Testis (tissue), 2 donors: ENCODE measurements at regions not wholly inside any gene's neighbourhood (a gene's known extent, or its start where the extent isn't known, plus 50 kb on each side); places are given as distances from the start of the nearest gene placed in this dataset.

ENCODE experiments used
- DNase-seq: peaks from one replicate; pipeline ENCODE4 v3.0.0-alpha.2; 2019
- H3K27ac ChIP-seq, 2 donors: fragments of 200-600 bp; sonication (generic); one replicate each; pipeline ENCODE4 v1.5.1; 2019
- H3K27me3 ChIP-seq: fragments of 200-600 bp; sonication (generic); one replicate; pipeline ENCODE4 v1.5.1; 2019
- H3K36me3 ChIP-seq: fragments of 200-600 bp; sonication (generic); one replicate; pipeline ENCODE4 v1.5.1; 2017; ENCODE audit warnings: low read depth; ENCODE audit errors: missing control alignments
- H3K4me1 ChIP-seq: fragments of 200-600 bp; sonication (generic); one replicate; pipeline ENCODE4 v1.5.1; 2019
- H3K4me3 ChIP-seq, 2 donors: fragments of 200-600 bp; sonication (generic); one replicate each; pipeline ENCODE4 v1.5.1; 2017 to 2019
- H3K9me3 ChIP-seq: fragments of 200-600 bp; sonication (generic); one replicate; pipeline ENCODE4 v1.5.1; 2017
- POLR2A ChIP-seq: fragments of 450-650 bp; IDR thresholded peaks from one replicate; pipeline ENCODE4 v1.6.1; 2017; ENCODE audit warnings: antibody characterized with exemption, mild to moderate bottlenecking, moderate library complexity
- WGBS, 2 donors: methylation state at CpG; one replicate each; pipeline ENCODE4 v1.1.5; 2018; 5-methylcytosine and 5-hydroxymethylcytosine counted together
- intact Hi-C: fragments of 100-400 bp; cut with DNase I; formaldehyde crosslinking; loops from one replicate; pipeline ENCODE4 v1.15.1; 2023; ENCODE audit warnings: low total_unique reads
- TF ChIP-seq, protein P1 (sequence below), 3 experiments: fragments of 450-650 bp in 2 of 3; fragments of 200-600 bp in 1 of 3; sonication (generic) in 1 of 3; IDR thresholded peaks; one replicate each; pipeline ENCODE4 v1.5.1; 2016 to 2019; ENCODE audit warnings: antibody characterized with exemption in 3 of 3, mild to moderate bottlenecking in 2 of 3, moderate library complexity in 1 of 3

DNA sequence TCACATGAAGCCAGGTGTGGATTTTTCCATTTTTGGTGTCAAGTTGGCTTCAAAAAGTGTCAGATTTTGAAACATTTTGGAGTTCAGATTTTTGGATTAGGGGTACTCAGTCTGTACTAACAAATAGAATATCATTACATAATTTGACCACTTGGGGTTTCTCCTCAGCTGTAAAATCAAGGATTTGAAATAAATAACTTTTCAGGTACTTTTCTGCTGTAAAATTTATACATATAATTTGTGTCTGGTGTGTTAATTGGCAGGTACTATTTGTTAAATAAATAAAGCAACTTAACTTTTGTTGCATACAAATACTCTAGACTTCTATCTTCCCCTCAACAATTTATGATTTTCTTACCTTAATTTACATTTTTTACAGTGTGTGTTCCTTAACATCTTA lies 234.1 kb upstream of the PRICKLE1 start:
- Histone ChIP-seq H3K27me3 (no peaks in the 10 kb centered on the region), H3K36me3 (no peaks in the 10 kb centered on the region), H3K4me3 (no peak overlapping the region), H3K9me3 (no peaks in the 10 kb centered on the region), H3K4me1 (no peaks in the 10 kb centered on the region), H3K27ac (no peak overlapping the region)
- intact Hi-C loops = no loop called here
- TF ChIP-seq POLR2A = no peak
- TF ChIP-seq, protein P1, sequence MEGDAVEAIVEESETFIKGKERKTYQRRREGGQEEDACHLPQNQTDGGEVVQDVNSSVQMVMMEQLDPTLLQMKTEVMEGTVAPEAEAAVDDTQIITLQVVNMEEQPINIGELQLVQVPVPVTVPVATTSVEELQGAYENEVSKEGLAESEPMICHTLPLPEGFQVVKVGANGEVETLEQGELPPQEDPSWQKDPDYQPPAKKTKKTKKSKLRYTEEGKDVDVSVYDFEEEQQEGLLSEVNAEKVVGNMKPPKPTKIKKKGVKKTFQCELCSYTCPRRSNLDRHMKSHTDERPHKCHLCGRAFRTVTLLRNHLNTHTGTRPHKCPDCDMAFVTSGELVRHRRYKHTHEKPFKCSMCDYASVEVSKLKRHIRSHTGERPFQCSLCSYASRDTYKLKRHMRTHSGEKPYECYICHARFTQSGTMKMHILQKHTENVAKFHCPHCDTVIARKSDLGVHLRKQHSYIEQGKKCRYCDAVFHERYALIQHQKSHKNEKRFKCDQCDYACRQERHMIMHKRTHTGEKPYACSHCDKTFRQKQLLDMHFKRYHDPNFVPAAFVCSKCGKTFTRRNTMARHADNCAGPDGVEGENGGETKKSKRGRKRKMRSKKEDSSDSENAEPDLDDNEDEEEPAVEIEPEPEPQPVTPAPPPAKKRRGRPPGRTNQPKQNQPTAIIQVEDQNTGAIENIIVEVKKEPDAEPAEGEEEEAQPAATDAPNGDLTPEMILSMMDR (IDR thresholded peaks at IDR 0.05) = no peak
- DNase-seq = no peak

GRCh38 chr12:42819846-42820245 lies 230.3 kb upstream of the PRICKLE1 start:
- intact Hi-C loops = no loop called here

GRCh38 chr12:42815068-42815467 lies 225.5 kb upstream of the PRICKLE1 start:
- Histone ChIP-seq H3K9me3 (no peaks in the 10 kb centered on the region), H3K4me3 (no peak overlapping the region), H3K36me3 (no peaks in the 10 kb centered on the region), H3K27ac (peak overlapping the region; percentile 11 to 33), H3K4me1 (peaks cover 5% of the 10 kb centered on the region), H3K27me3 (no peaks in the 10 kb centered on the region)
- 47 to 57% methylated on average over 2 of the region's 2 CpGs for WGBS, 2 donors
- DNase-seq = peak; percentile 27
- intact Hi-C loops = no loop called here
- TF ChIP-seq, protein P1 (IDR thresholded peaks at IDR 0.05) = no peak
- TF ChIP-seq POLR2A = no peak

More at GRCh38 chr12:42819846-42820245, 230.3 kb upstream of the PRICKLE1 start:
- Histone ChIP-seq H3K4me3 (no peak overlapping the region), H3K27ac (no peak overlapping the region), H3K4me1 (peaks cover 3% of the 10 kb centered on the region), H3K9me3 (no peaks in the 10 kb centered on the region), H3K27me3 (no peaks in the 10 kb centered on the region), H3K36me3 (no peaks in the 10 kb centered on the region)
- DNase-seq = no peak
- 74 to 78% methylated on average over 6 of the region's 6 CpGs for WGBS, 2 donors
- no peak for TF ChIP-seq POLR2A
- TF ChIP-seq, protein P1 (IDR thresholded peaks at IDR 0.05) = no peak

DNA sequence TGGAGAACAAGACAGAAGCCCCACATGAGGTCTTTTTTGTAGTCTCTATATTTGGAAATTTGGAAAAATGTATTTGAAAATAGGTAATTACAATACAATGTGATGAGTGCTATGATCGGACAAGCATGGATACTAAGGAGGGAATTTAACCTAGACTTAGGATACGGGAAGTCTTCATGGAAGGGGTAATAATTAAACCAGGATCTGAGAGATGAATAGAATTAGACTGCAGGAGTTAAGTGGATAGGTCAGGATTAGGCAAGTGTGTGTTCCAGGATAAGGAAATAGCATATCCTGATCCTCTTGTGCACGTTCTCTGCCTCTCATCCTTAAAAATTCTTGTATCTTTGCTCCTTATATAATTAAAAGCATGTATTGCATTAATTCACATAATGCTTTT lies 223.3 kb upstream of the PRICKLE1 start:
- intact Hi-C loops = no loop called here
- DNase-seq = no peak
- H3K27ac ChIP-seq = no peak overlapping the region
- H3K27me3 ChIP-seq = no peaks in the 10 kb centered on the region
- no peak overlapping the region for H3K4me3 ChIP-seq
- WGBS, 2 donors = 87 to 92% methylated on average over 3 of the region's 3 CpGs
- H3K4me1 ChIP-seq = peaks cover 5% of the 10 kb centered on the region
- no peaks in the 10 kb centered on the region for H3K36me3 ChIP-seq
- H3K9me3 ChIP-seq = no peaks in the 10 kb centered on the region
- TF ChIP-seq, protein P1 (IDR thresholded peaks at IDR 0.05) = no peak
- no peak for TF ChIP-seq POLR2A

DNA sequence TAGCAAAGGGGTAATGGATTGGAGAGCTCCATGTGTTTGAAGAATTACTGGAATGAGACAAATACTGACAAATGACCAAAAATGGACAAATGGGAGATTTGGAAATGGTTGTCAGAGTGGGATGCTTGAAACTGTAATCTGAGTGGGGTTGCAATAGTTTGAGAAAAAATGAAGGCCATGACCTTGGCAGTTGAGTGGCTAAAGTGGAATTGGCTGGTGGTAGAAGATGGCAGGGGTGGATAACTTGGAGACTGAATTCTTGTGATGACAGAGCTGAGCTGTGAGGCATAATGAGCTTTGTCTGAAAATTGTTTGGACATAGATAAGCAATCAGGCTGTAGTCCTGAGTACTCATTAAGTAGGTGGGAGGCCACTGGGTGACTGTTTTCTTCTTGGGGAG lies 222.5 kb upstream of the PRICKLE1 start:
- TF ChIP-seq POLR2A = no peak
- TF ChIP-seq, protein P1 (IDR thresholded peaks at IDR 0.05) = no peak
- H3K27me3 ChIP-seq = no peaks in the 10 kb centered on the region
- no peak for DNase-seq
- H3K27ac ChIP-seq = no peak overlapping the region
- no peaks in the 10 kb centered on the region for H3K36me3 ChIP-seq
- H3K9me3 ChIP-seq = no peaks in the 10 kb centered on the region
- intact Hi-C loops = no loop called here
- H3K4me3 ChIP-seq = no peak overlapping the region
- H3K4me1 ChIP-seq = peaks cover 5% of the 10 kb centered on the region
